Peyer's patch (tissue), 4 donors: ENCODE measurements at regions not wholly inside any gene's neighbourhood (a gene's known extent, or its start where the extent isn't known, plus 50 kb on each side); places are given as distances from the start of the nearest gene placed in this dataset.

Source experiments
- CTCF ChIP-seq, 6 experiments: fragments of 450-650 bp in 4 of 6; fragments of 200-600 bp in 2 of 6; sonication (generic) in 1 of 6; IDR thresholded peaks; one replicate each; pipeline ENCODE4 v1.5.1; 2017 to 2019; ENCODE audit warnings: antibody characterized with exemption in 6 of 6, mild to moderate bottlenecking in 3 of 6, moderate library complexity in 1 of 6
- POLR2A ChIP-seq, 2 donors: fragments of 450-650 bp; IDR thresholded peaks; one replicate each; pipeline ENCODE4 v1.5.1; 2017; ENCODE audit warnings: antibody characterized with exemption in 2 of 2, mild to moderate bottlenecking in 2 of 2, moderate library complexity in 2 of 2

- no peak for TF ChIP-seq CTCF (IDR thresholded peaks at IDR 0.05)
- no peak for TF ChIP-seq POLR2A (IDR thresholded peaks at IDR 0.05)
Measured at GRCh38 chr7:9030976-9031375, 597.6 kb downstream of the NXPH1 start.
